Psoas muscle (tissue), 7 donors: ENCODE measurements at regions not wholly inside any gene's neighbourhood (a gene's known extent, or its start where the extent isn't known, plus 50 kb on each side); places are given as distances from the start of the nearest gene placed in this dataset.

Experiments
- ATAC-seq, 4 donors: fragments of 200-7000 bp; cut with Tn5 transposase; one replicate each; pipeline ENCODE4 v1.9.1; 2020; ENCODE audit warnings: moderate library complexity in 3 of 4, mild to moderate bottlenecking in 2 of 4
- DNase-seq, 2 donors: peaks; one replicate each; pipeline ENCODE4 v3.0.0-alpha.2; 2020
- H3K27ac ChIP-seq: fragments of 200-600 bp; one replicate; pipeline ENCODE4 v1.8.0; 2022
- H3K27me3 ChIP-seq, 3 donors: fragments of 200-600 bp in 1 of 3; one replicate each; pipeline versions ENCODE4 v1.6.1 to v1.8.0; 2013 to 2022; ENCODE audit warnings: low read length in 2 of 3, mild to moderate bottlenecking in 2 of 3, moderate library complexity in 1 of 3; ENCODE audit not compliant: insufficient read depth in 3 of 3
- H3K36me3 ChIP-seq, 2 donors: fragments of 200-600 bp in 1 of 2; one replicate each; pipeline versions ENCODE4 v1.6.1 to v1.8.0; 2013 to 2022; ENCODE audit warnings: low read depth in 1 of 2, mild to moderate bottlenecking in 1 of 2, moderate library complexity in 1 of 2; ENCODE audit not compliant: insufficient read depth in 1 of 2
- H3K4me1 ChIP-seq: fragments of 200-600 bp; one replicate; pipeline ENCODE4 v1.8.0; 2022
- H3K4me3 ChIP-seq: fragments of 200-600 bp; one replicate; pipeline ENCODE4 v1.8.0; 2022; ENCODE audit warnings: mild to moderate bottlenecking
- H3K9me3 ChIP-seq: fragments of 200-600 bp; one replicate; pipeline ENCODE4 v1.8.0; 2022
- CTCF ChIP-seq: fragments of 200-600 bp; IDR thresholded peaks from one replicate; pipeline ENCODE4 v1.8.0; 2022; ENCODE audit warnings: antibody characterized with exemption
- WGBS, 3 donors: extraction: QIAGEN DNeasy Blood & Tissue Kit; methylation state at CpG; one replicate each; pipeline versions ENCODE4 v1.1.6 to v1.1.7; 2013; 5-methylcytosine and 5-hydroxymethylcytosine counted together
- intact Hi-C, 2 donors: fragments of 100-400 bp; cut with DNase I; formaldehyde crosslinking; loops; one replicate each; pipeline versions ENCODE4 v1.11.0 to v1.14.2; 2022
- donor health status: healthy with polysubstance abuse.
- donor health status: DM: no; HTN: no; CAD: no; lungs with moderate emphysema.
- donor health status: Bipolar disorder and iron deficiency.
- donor health status: healthy.
- donor health status: DM: yes; HTN: yes; CAD: no.
- donor health status: DM: no; HTN: no; CAD: no.
- donor health status: DM: yes; HTN: yes; CAD: no.

GRCh38 chr16:18008356-18008755 is 328.2 kb downstream of the NPIPA8 start:
- 57 to 63% (median 58%) methylated on average over 5 of the region's 5 CpGs for WGBS, 3 donors
- no peak for ATAC-seq
- Histone ChIP-seq H3K4me1 (no peaks in the 10 kb centered on the region), H3K36me3 (no peaks in the 10 kb centered on the region), H3K9me3 (no peaks in the 10 kb centered on the region), H3K27me3 (peaks cover 0 to 3% (median 0%) of the 10 kb centered on the region in 3 donors), H3K4me3 (no peak overlapping the region), H3K27ac (no peak overlapping the region)
- no peak for TF ChIP-seq CTCF
- no peak for DNase-seq
- intact Hi-C loops, result no loop called here

- TF ChIP-seq CTCF, result no peak
- DNase-seq (no peak), ATAC-seq (no peak)
- intact Hi-C loops, result no loop called here
- Histone ChIP-seq H3K27me3 (no peaks in the 10 kb centered on the region), H3K36me3 (no peaks in the 10 kb centered on the region), H3K4me3 (no peak overlapping the region), H3K9me3 (no peaks in the 10 kb centered on the region), H3K27ac (no peak overlapping the region), H3K4me1 (no peaks in the 10 kb centered on the region)
- WGBS, 3 donors, result 68 to 81% (median 76%) methylated on average over 6 of the region's 6 CpGs
These were observed 333.5 kb downstream of the NPIPA8 start for GRCh38 chr16:18003033-18003432.

GRCh38 chr16:17998996-17999395 is 337.5 kb downstream of the NPIPA8 start:
- Histone ChIP-seq H3K9me3 (no peaks in the 10 kb centered on the region), H3K4me1 (no peaks in the 10 kb centered on the region), H3K4me3 (no peak overlapping the region), H3K27me3 (peaks cover 0 to 3% (median 0%) of the 10 kb centered on the region in 3 donors), H3K36me3 (no peaks in the 10 kb centered on the region), H3K27ac (no peak overlapping the region)
- TF ChIP-seq CTCF, result no peak
- DNase-seq (no peak), ATAC-seq (no peak)
- intact Hi-C loops, result no loop called here
- WGBS, 3 donors, result 72 to 73% (median 72%) methylated on average over 6 of the region's 6 CpGs

GRCh38 chr16:17998550-17998949 is 338.0 kb downstream of the NPIPA8 start:
- no peaks in the 10 kb centered on the region for H3K36me3 ChIP-seq
- WGBS, 3 donors, result 95 to 100% (median 95%) methylated on average over 1 of the region's 1 CpG
- no peak for TF ChIP-seq CTCF

GRCh38 chr16:17994027-17994426 is 342.5 kb downstream of the NPIPA8 start:
- Histone ChIP-seq H3K9me3 (no peaks in the 10 kb centered on the region), H3K4me1 (no peaks in the 10 kb centered on the region), H3K27me3 (peaks cover 0 to 3% (median 3%) of the 10 kb centered on the region in 3 donors), H3K27ac (no peak overlapping the region), H3K4me3 (no peak overlapping the region), H3K36me3 (no peaks in the 10 kb centered on the region)
- TF ChIP-seq CTCF, result no peak
- DNase-seq (no peak), ATAC-seq (no peak)
- intact Hi-C loops, result no loop called here
- WGBS, 3 donors, result 37 to 40% (median 37%) methylated on average over 5 of the region's 5 CpGs

More at GRCh38 chr16:17998550-17998949, 338.0 kb downstream of the NPIPA8 start:
- Histone ChIP-seq H3K4me3 (no peak overlapping the region), H3K9me3 (no peaks in the 10 kb centered on the region), H3K27me3 (peaks cover 0 to 3% (median 0%) of the 10 kb centered on the region in 3 donors), H3K4me1 (no peaks in the 10 kb centered on the region), H3K27ac (no peak overlapping the region)
- intact Hi-C loops, result no loop called here
- ATAC-seq (no peak), DNase-seq (no peak)
